ENCODE measurements at regions not wholly inside any gene's neighbourhood (a gene's known extent, or its start where the extent isn't known, plus 50 kb on each side); places are given as distances from the start of the nearest gene placed in this dataset.

- peaks cover 0 to 7% (median 0%) of the 10 kb centered on the region in 3 donors for H3K36me3 ChIP-seq
- DNase-seq: no peak
- FAIRE-seq: no peak
- intact Hi-C loops (cut with DNase I): loop anchor here in 1 of 3 donors (10.0 kb wide), 1 partner anchor 54 kb away; the partner anchor contains the start of gene ZBTB38
- 84 to 88% methylated on average over 4 of the region's 4 CpGs for WGBS, 2 donors
- peaks cover 0 to 16% (median 6%) of the 10 kb centered on the region in 3 donors for H3K4me1 ChIP-seq
- H3K27ac ChIP-seq: no peak overlapping the region
- no peak for TF ChIP-seq CTCF (IDR thresholded peaks at IDR 0.05)
- H3K9me3 ChIP-seq: no peaks in the 10 kb centered on the region
- no peak overlapping the region for H3K4me3 ChIP-seq
- ATAC-seq: no peak
- H3K27me3 ChIP-seq: no peaks in the 10 kb centered on the region
Observed at GRCh38 chr3:141418751-141419150, 50.4 kb downstream of the ZBTB38 start.

GRCh38 chr3:141419946-141420345 lies 51.6 kb downstream of the ZBTB38 start:
- no peak overlapping the region for H3K4me3 ChIP-seq
- intact Hi-C loops (cut with DNase I): loop anchor here in 1 of 3 donors (10.0 kb wide), 1 partner anchor 55 kb away; the partner anchor contains the start of gene ZBTB38
- TF ChIP-seq CTCF (IDR thresholded peaks at IDR 0.05): no peak
- peaks cover 3 to 11% (median 5%) of the 10 kb centered on the region in 3 donors for H3K4me1 ChIP-seq
- no peaks in the 10 kb centered on the region for H3K27me3 ChIP-seq
- no peak for FAIRE-seq
- DNase-seq: no peak
- no peaks in the 10 kb centered on the region for H3K9me3 ChIP-seq
- no peak overlapping the region for H3K27ac ChIP-seq
- no peak for ATAC-seq
- no peaks in the 10 kb centered on the region for H3K36me3 ChIP-seq
- WGBS, 2 donors: 93 to 97% methylated on average over 5 of the region's 5 CpGs

GRCh38 chr3:141421186-141421585 lies 52.9 kb downstream of the ZBTB38 start:
- Histone ChIP-seq H3K4me1 (peaks cover 11 to 16% (median 16%) of the 10 kb centered on the region in 3 donors), H3K4me3 (no peak overlapping the region), H3K36me3 (no peaks in the 10 kb centered on the region), H3K9me3 (no peaks in the 10 kb centered on the region), H3K27me3 (no peaks in the 10 kb centered on the region), H3K27ac (no peak overlapping the region)
- WGBS, 2 donors: 95 to 97% methylated on average over 2 of the region's 2 CpGs
- intact Hi-C loops (cut with DNase I): no loop called here
- DNase-seq: no peak
- no peak for FAIRE-seq
- no peak for ATAC-seq
- no peak for TF ChIP-seq CTCF (IDR thresholded peaks at IDR 0.05)

GRCh38 chr3:141421639-141422319 lies 53.5 kb downstream of the ZBTB38 start:
- intact Hi-C loops (cut with DNase I): no loop called here
- no peak for DNase-seq
- no peak for ATAC-seq

More at GRCh38 chr3:141421639-141422319, 53.5 kb downstream of the ZBTB38 start:
- no peak overlapping the region for H3K4me3 ChIP-seq
- no peaks in the 10 kb centered on the region for H3K27me3 ChIP-seq
- no peaks in the 10 kb centered on the region for H3K36me3 ChIP-seq
- H3K4me1 ChIP-seq: peaks cover 17 to 21% (median 17%) of the 10 kb centered on the region in 3 donors
- H3K9me3 ChIP-seq: no peaks in the 10 kb centered on the region
- no peak for TF ChIP-seq CTCF (IDR thresholded peaks at IDR 0.05)
- 96 to 97% methylated on average over 5 of the region's 5 CpGs for WGBS, 2 donors
- FAIRE-seq: no peak
- peak overlapping the region in 1 of 4 donors; percentile 8 for H3K27ac ChIP-seq
